ENCODE measurements at regions not wholly inside any gene's neighbourhood (a gene's known extent, or its start where the extent isn't known, plus 50 kb on each side); places are given as distances from the start of the nearest gene placed in this dataset.

DNA sequence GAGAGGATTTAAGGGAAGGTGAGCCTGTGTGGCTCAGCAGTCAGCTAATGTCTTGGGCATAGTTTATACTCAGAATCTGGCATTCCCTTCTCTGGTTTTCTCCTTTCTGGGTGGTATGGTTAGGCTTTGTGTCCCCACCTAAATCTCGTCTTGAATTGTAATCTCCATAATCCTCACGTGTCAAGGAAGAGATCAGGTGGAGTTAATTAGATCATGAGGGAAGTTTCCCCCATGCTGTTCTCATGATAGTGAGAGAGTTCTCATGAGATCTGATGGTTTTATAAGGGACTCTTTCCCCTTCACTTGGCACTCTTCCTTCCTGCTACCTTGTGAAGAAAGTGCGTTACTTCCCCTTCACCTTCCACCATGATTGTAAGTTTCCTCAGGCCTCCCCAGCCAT, 169.8 kb upstream of the PELI2 start:
- H3K14ac ChIP-seq (ENCODE audit: low read length) = no peak overlapping the region
- DNase-seq = no peak
- H3K36me3 ChIP-seq (ENCODE audit: control insufficient read depth in 1 of 2, insufficient read depth in 2 of 2, low read length in 2 of 2) = no peaks in the 10 kb centered on the region
- H3K18ac ChIP-seq (ENCODE audit: low read length) = no peak overlapping the region
- no peak overlapping the region for H4K12ac ChIP-seq (ENCODE audit: low read depth, low read length)
- no peak overlapping the region for H4K91ac ChIP-seq (ENCODE audit: low read depth, low read length)
- H3K27ac ChIP-seq (ENCODE audit: low read depth, low read length) = no peak overlapping the region
- no peak overlapping the region for H3K23ac ChIP-seq (ENCODE audit: low read length)
- no peak overlapping the region for H3K4me2 ChIP-seq (ENCODE audit: low read length)
- no peak overlapping the region for H4K8ac ChIP-seq (ENCODE audit: low read depth, low read length)
- no CpG with 5 or more reads among the region's 3 CpGs for WGBS (ENCODE audit: extremely low coverage, insufficient coverage, insufficient read length)
- no peak overlapping the region for H3K9ac ChIP-seq (ENCODE audit: low read length)
- H2AFZ ChIP-seq (ENCODE audit: insufficient read depth, low read length, poor library complexity) = no peak overlapping the region
- no peak overlapping the region for H2BK120ac ChIP-seq (ENCODE audit: insufficient read depth, low read length, poor library complexity)
- H2BK5ac ChIP-seq (ENCODE audit: low read depth, low read length, poor library complexity) = no peak overlapping the region
- H3K4me3 ChIP-seq (ENCODE audit: low read depth, low read length) = no peak overlapping the region
- no peaks in the 10 kb centered on the region for H3K4me1 ChIP-seq (ENCODE audit: control insufficient read depth in 1 of 2, insufficient read depth in 2 of 2, low read length in 2 of 2)
- H2AK5ac ChIP-seq (ENCODE audit: low read length) = no peak overlapping the region
- no peaks in the 10 kb centered on the region for H3K79me2 ChIP-seq (ENCODE audit: control insufficient read depth, insufficient read depth, low read length, poor library complexity)
- no peak overlapping the region for H3K4ac ChIP-seq (ENCODE audit: low read depth, low read length)
- no peaks in the 10 kb centered on the region for H3K9me3 ChIP-seq (ENCODE audit: insufficient read depth, low read depth, low read length)
- H2BK12ac ChIP-seq (ENCODE audit: low read length) = no peak overlapping the region
- H3K27me3 ChIP-seq (ENCODE audit: insufficient read depth, low read length) = no peaks in the 10 kb centered on the region
- H3K79me1 ChIP-seq (ENCODE audit: low read length) = no peaks in the 10 kb centered on the region

DNA sequence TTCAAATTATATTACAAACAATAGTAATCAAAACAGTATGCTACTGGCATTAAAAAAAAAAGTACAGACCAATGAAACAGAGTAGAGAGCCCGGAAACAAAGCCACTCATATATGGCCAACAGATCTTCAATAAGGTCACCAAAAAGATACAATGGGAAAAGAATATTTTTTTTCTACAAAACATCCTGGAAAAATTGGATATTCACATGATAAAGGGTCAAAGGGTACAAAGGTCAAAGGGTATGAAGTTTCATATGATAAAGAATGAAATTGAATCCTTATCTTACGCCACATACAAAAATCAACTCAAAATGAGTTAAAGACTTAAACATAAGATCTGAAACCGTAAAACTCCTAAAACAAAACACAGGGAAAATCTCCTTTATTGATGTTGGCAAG, 168.5 kb upstream of the PELI2 start:
- H3K18ac ChIP-seq (ENCODE audit: low read length) = no peak overlapping the region
- DNase-seq = no peak
- H2BK5ac ChIP-seq (ENCODE audit: low read depth, low read length, poor library complexity) = no peak overlapping the region
- H4K12ac ChIP-seq (ENCODE audit: low read depth, low read length) = no peak overlapping the region
- H4K91ac ChIP-seq (ENCODE audit: low read depth, low read length) = no peak overlapping the region
- H3K4me2 ChIP-seq (ENCODE audit: low read length) = no peak overlapping the region
- H2BK120ac ChIP-seq (ENCODE audit: insufficient read depth, low read length, poor library complexity) = no peak overlapping the region
- no peak overlapping the region for H3K9ac ChIP-seq (ENCODE audit: low read length)
- H3K79me2 ChIP-seq (ENCODE audit: control insufficient read depth, insufficient read depth, low read length, poor library complexity) = no peaks in the 10 kb centered on the region
- H3K36me3 ChIP-seq (ENCODE audit: control insufficient read depth in 1 of 2, insufficient read depth in 2 of 2, low read length in 2 of 2) = no peaks in the 10 kb centered on the region
- no peaks in the 10 kb centered on the region for H3K79me1 ChIP-seq (ENCODE audit: low read length)
- no peak overlapping the region for H3K4ac ChIP-seq (ENCODE audit: low read depth, low read length)
- H3K9me3 ChIP-seq (ENCODE audit: insufficient read depth, low read depth, low read length) = no peaks in the 10 kb centered on the region
- no peaks in the 10 kb centered on the region for H3K4me1 ChIP-seq (ENCODE audit: control insufficient read depth in 1 of 2, insufficient read depth in 2 of 2, low read length in 2 of 2)
- no peak overlapping the region for H2BK12ac ChIP-seq (ENCODE audit: low read length)
- H3K23ac ChIP-seq (ENCODE audit: low read length) = no peak overlapping the region
- H2AFZ ChIP-seq (ENCODE audit: insufficient read depth, low read length, poor library complexity) = no peak overlapping the region
- no peak overlapping the region for H3K4me3 ChIP-seq (ENCODE audit: low read depth, low read length)
- WGBS (ENCODE audit: extremely low coverage, insufficient coverage, insufficient read length) = no CpG with 5 or more reads among the region's 3 CpGs
- no peaks in the 10 kb centered on the region for H3K27me3 ChIP-seq (ENCODE audit: insufficient read depth, low read length)
- H3K27ac ChIP-seq (ENCODE audit: low read depth, low read length) = no peak overlapping the region
- H3K14ac ChIP-seq (ENCODE audit: low read length) = no peak overlapping the region
- no peak overlapping the region for H4K8ac ChIP-seq (ENCODE audit: low read depth, low read length)
- no peak overlapping the region for H2AK5ac ChIP-seq (ENCODE audit: low read length)

DNA sequence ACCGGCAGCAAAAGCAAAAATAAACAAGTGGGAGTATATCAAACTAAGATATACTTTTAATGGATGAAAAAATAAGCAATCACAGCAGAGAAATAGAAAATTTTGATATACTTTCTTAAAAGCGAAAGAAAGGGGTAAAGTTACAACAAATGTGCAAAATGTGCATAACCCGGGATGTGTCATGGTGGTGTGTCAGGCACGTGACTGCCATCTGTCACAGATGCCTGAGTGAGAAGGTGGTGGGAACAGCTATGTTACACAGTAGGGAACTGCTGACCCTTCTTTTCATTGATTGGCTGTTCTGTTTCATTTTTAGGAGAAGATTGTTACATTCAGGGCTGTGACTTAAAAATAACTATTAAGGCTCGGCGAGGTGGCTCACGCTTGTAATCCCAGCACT, 168.1 kb upstream of the PELI2 start:
- Histone ChIP-seq H2BK5ac (ENCODE audit: low read depth, low read length, poor library complexity) (no peak overlapping the region), H4K91ac (ENCODE audit: low read depth, low read length) (no peak overlapping the region), H3K9me3 (ENCODE audit: insufficient read depth, low read depth, low read length) (no peaks in the 10 kb centered on the region), H4K8ac (ENCODE audit: low read depth, low read length) (no peak overlapping the region), H3K27ac (ENCODE audit: low read depth, low read length) (no peak overlapping the region), H3K4me3 (ENCODE audit: low read depth, low read length) (no peak overlapping the region), H4K12ac (ENCODE audit: low read depth, low read length) (no peak overlapping the region), H3K18ac (ENCODE audit: low read length) (no peak overlapping the region), H3K79me2 (ENCODE audit: control insufficient read depth, insufficient read depth, low read length, poor library complexity) (no peaks in the 10 kb centered on the region), H3K36me3 (ENCODE audit: control insufficient read depth in 1 of 2, insufficient read depth in 2 of 2, low read length in 2 of 2) (no peaks in the 10 kb centered on the region), H2BK12ac (ENCODE audit: low read length) (no peak overlapping the region), H3K4ac (ENCODE audit: low read depth, low read length) (no peak overlapping the region), H3K27me3 (ENCODE audit: insufficient read depth, low read length) (no peaks in the 10 kb centered on the region), H3K14ac (ENCODE audit: low read length) (no peak overlapping the region), H2AK5ac (ENCODE audit: low read length) (no peak overlapping the region), H3K4me1 (ENCODE audit: control insufficient read depth in 1 of 2, insufficient read depth in 2 of 2, low read length in 2 of 2) (no peaks in the 10 kb centered on the region), H3K4me2 (ENCODE audit: low read length) (no peak overlapping the region), H3K79me1 (ENCODE audit: low read length) (no peaks in the 10 kb centered on the region), H3K23ac (ENCODE audit: low read length) (no peak overlapping the region), H2AFZ (ENCODE audit: insufficient read depth, low read length, poor library complexity) (no peak overlapping the region), H2BK120ac (ENCODE audit: insufficient read depth, low read length, poor library complexity) (no peak overlapping the region), H3K9ac (ENCODE audit: low read length) (no peak overlapping the region)
- WGBS (ENCODE audit: extremely low coverage, insufficient coverage, insufficient read length) = no CpG with 5 or more reads among the region's 7 CpGs
- DNase-seq = no peak

DNA sequence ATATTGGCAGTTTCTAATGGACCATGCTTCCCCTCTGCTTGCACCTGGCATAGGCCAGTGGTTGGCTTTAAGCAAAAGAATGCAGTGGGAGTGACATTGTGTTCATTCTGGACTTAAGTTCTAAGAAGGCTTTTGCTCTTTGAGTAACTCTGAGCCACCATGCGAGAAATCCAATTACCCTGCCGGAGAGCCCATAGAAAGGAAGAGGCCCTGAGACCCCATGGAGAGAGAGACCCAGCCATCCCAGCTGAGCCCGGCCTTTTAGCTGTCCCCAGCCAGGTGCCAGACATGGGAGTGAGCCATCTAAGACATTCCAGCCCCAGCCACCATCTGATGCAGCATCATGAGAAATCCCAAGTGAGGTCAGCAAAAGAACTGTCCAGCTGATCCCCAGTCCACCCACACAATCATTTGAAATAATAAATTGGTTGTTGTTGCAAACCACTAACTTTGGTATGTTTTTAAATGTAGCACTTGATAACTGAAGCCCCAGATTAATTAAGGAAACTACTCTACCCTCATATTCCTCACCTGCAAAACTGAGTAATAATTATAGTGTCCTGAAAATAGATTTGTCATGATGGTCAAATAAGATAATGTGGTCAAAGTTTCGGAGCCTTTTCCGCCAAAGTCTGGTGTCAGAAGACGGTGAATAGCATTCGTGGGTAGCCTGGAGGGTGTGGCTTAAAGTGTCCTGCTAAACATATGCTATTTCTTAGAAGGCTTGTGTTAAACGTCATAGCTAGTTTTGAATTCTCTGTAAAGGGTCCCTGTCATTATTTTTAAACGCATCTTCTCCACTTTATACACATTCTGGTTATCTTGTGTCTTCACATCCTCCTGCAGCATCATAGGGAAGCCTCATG, 166.6 kb upstream of the PELI2 start:
- DNase-seq = no peak
- H4K91ac ChIP-seq (ENCODE audit: low read depth, low read length) = no peak overlapping the region
- no peak overlapping the region for H3K4ac ChIP-seq (ENCODE audit: low read depth, low read length)
- H3K4me1 ChIP-seq (ENCODE audit: control insufficient read depth in 1 of 2, insufficient read depth in 2 of 2, low read length in 2 of 2) = no peaks in the 10 kb centered on the region
- no peak overlapping the region for H4K8ac ChIP-seq (ENCODE audit: low read depth, low read length)
- WGBS (ENCODE audit: extremely low coverage, insufficient coverage, insufficient read length) = no CpG with 5 or more reads among the region's 9 CpGs
- no peak overlapping the region for H3K27ac ChIP-seq (ENCODE audit: low read depth, low read length)
- H2AK5ac ChIP-seq (ENCODE audit: low read length) = no peak overlapping the region
- H3K14ac ChIP-seq (ENCODE audit: low read length) = no peak overlapping the region
- no peak overlapping the region for H2BK120ac ChIP-seq (ENCODE audit: insufficient read depth, low read length, poor library complexity)
- no peak overlapping the region for H3K4me2 ChIP-seq (ENCODE audit: low read length)
- no peaks in the 10 kb centered on the region for H3K79me1 ChIP-seq (ENCODE audit: low read length)
- H3K27me3 ChIP-seq (ENCODE audit: insufficient read depth, low read length) = no peaks in the 10 kb centered on the region
- no peak overlapping the region for H3K18ac ChIP-seq (ENCODE audit: low read length)
- no peak overlapping the region for H2AFZ ChIP-seq (ENCODE audit: insufficient read depth, low read length, poor library complexity)
- no peak overlapping the region for H3K4me3 ChIP-seq (ENCODE audit: low read depth, low read length)
- H4K12ac ChIP-seq (ENCODE audit: low read depth, low read length) = no peak overlapping the region
- H3K9ac ChIP-seq (ENCODE audit: low read length) = no peak overlapping the region
- H3K36me3 ChIP-seq (ENCODE audit: control insufficient read depth in 1 of 2, insufficient read depth in 2 of 2, low read length in 2 of 2) = no peaks in the 10 kb centered on the region
- no peak overlapping the region for H2BK12ac ChIP-seq (ENCODE audit: low read length)
- no peak overlapping the region for H2BK5ac ChIP-seq (ENCODE audit: low read depth, low read length, poor library complexity)
- no peaks in the 10 kb centered on the region for H3K9me3 ChIP-seq (ENCODE audit: insufficient read depth, low read depth, low read length)
- no peak overlapping the region for H3K23ac ChIP-seq (ENCODE audit: low read length)
- H3K79me2 ChIP-seq (ENCODE audit: control insufficient read depth, insufficient read depth, low read length, poor library complexity) = no peaks in the 10 kb centered on the region

All from trophoblast cell (in vitro differentiated cells and primary cell).